ENCODE measurements at regions not wholly inside any gene's neighbourhood (a gene's known extent, or its start where the extent isn't known, plus 50 kb on each side); places are given as distances from the start of the nearest gene placed in this dataset.

GRCh38 chr10:53107711-53108110 is 335.1 kb upstream of the MBL2 start:
- H3K9ac ChIP-seq (ENCODE audit: low read depth, low read length) = no peak overlapping the region
- no peaks in the 10 kb centered on the region for H3K4me1 ChIP-seq (ENCODE audit: insufficient read depth, low read length)

GRCh38 chr10:53102424-53102823 is 329.8 kb upstream of the MBL2 start:
- Histone ChIP-seq H3K36me3 (ENCODE audit: insufficient read depth, low read length) (no peaks in the 10 kb centered on the region), H3K4me1 (ENCODE audit: insufficient read depth, low read length) (no peaks in the 10 kb centered on the region)

More at GRCh38 chr10:53107711-53108110, 335.1 kb upstream of the MBL2 start:
- Histone ChIP-seq H3K4me3 (ENCODE audit: low read depth in 1 of 2, low read length in 2 of 2) (no peak overlapping the region), H4K20me1 (ENCODE audit: insufficient read depth, low read length) (no peaks in the 10 kb centered on the region), H3K9me3 (ENCODE audit: insufficient read depth, low read length, severe bottlenecking) (no peaks in the 10 kb centered on the region), H3K36me3 (ENCODE audit: insufficient read depth, low read length) (no peaks in the 10 kb centered on the region), H3K27ac (ENCODE audit: low read length) (no peak overlapping the region), H3K79me2 (ENCODE audit: insufficient read depth, low read length) (no peaks in the 10 kb centered on the region), H3K27me3 (ENCODE audit: insufficient read depth, low read length, poor library complexity) (no peaks in the 10 kb centered on the region), H2AFZ (ENCODE audit: low read depth, low read length) (no peak overlapping the region), H3K4me2 (ENCODE audit: insufficient read depth, low read length) (no peak overlapping the region)
- no peak for ATAC-seq (ENCODE audit: insufficient read depth, low read depth)
- TF ChIP-seq EZH2 (IDR thresholded peaks at IDR 0.05; ENCODE audit: borderline replicate concordance, low read depth, low read length, severe bottlenecking) (no peak), CTCF (IDR thresholded peaks at IDR 0.05; ENCODE audit: borderline replicate concordance, extremely low read depth, low read length, poor library complexity, severe bottlenecking) (no peak)
- DNase-seq = no peak

GRCh38 chr10:53093878-53094277 is 321.3 kb upstream of the MBL2 start:
- no peak overlapping the region for H2AFZ ChIP-seq (ENCODE audit: low read depth, low read length)
- H3K4me2 ChIP-seq (ENCODE audit: insufficient read depth, low read length) = no peak overlapping the region
- ATAC-seq (ENCODE audit: insufficient read depth, low read depth) = no peak

More at GRCh38 chr10:53102424-53102823, 329.8 kb upstream of the MBL2 start:
- Histone ChIP-seq H3K4me3 (ENCODE audit: low read depth in 1 of 2, low read length in 2 of 2) (no peak overlapping the region), H3K9me3 (ENCODE audit: insufficient read depth, low read length, severe bottlenecking) (no peaks in the 10 kb centered on the region), H3K9ac (ENCODE audit: low read depth, low read length) (no peak overlapping the region), H3K4me2 (ENCODE audit: insufficient read depth, low read length) (no peak overlapping the region), H2AFZ (ENCODE audit: low read depth, low read length) (no peak overlapping the region), H3K27me3 (ENCODE audit: insufficient read depth, low read length, poor library complexity) (no peaks in the 10 kb centered on the region), H3K79me2 (ENCODE audit: insufficient read depth, low read length) (no peaks in the 10 kb centered on the region), H4K20me1 (ENCODE audit: insufficient read depth, low read length) (no peaks in the 10 kb centered on the region), H3K27ac (ENCODE audit: low read length) (no peak overlapping the region)
- ATAC-seq (ENCODE audit: insufficient read depth, low read depth) = no peak
- DNase-seq = no peak
- TF ChIP-seq CTCF (IDR thresholded peaks at IDR 0.05; ENCODE audit: borderline replicate concordance, extremely low read depth, low read length, poor library complexity, severe bottlenecking) = no peak
- TF ChIP-seq EZH2 (IDR thresholded peaks at IDR 0.05; ENCODE audit: borderline replicate concordance, low read depth, low read length, severe bottlenecking) = no peak

More at GRCh38 chr10:53093878-53094277, 321.3 kb upstream of the MBL2 start:
- Histone ChIP-seq H3K9me3 (ENCODE audit: insufficient read depth, low read length, severe bottlenecking) (no peaks in the 10 kb centered on the region), H3K27ac (ENCODE audit: low read length) (no peak overlapping the region), H3K79me2 (ENCODE audit: insufficient read depth, low read length) (no peaks in the 10 kb centered on the region), H3K27me3 (ENCODE audit: insufficient read depth, low read length, poor library complexity) (no peaks in the 10 kb centered on the region), H3K36me3 (ENCODE audit: insufficient read depth, low read length) (no peaks in the 10 kb centered on the region), H3K4me1 (ENCODE audit: insufficient read depth, low read length) (no peaks in the 10 kb centered on the region), H3K4me3 (ENCODE audit: low read depth in 1 of 2, low read length in 2 of 2) (no peak overlapping the region), H4K20me1 (ENCODE audit: insufficient read depth, low read length) (no peaks in the 10 kb centered on the region), H3K9ac (ENCODE audit: low read depth, low read length) (no peak overlapping the region)
- TF ChIP-seq EZH2 (IDR thresholded peaks at IDR 0.05; ENCODE audit: borderline replicate concordance, low read depth, low read length, severe bottlenecking) (no peak), CTCF (IDR thresholded peaks at IDR 0.05; ENCODE audit: borderline replicate concordance, extremely low read depth, low read length, poor library complexity, severe bottlenecking) (no peak)
- no peak for DNase-seq
